ENCODE measurements at regions not wholly inside any gene's neighbourhood (a gene's known extent, or its start where the extent isn't known, plus 50 kb on each side); places are given as distances from the start of the nearest gene placed in this dataset.

- DNase-seq, result no peak
- H3K27ac Mint-ChIP-seq, result no peak overlapping the region
- H3K4me3 Mint-ChIP-seq, result no peak overlapping the region
- H3K9me3 Mint-ChIP-seq, result peaks cover 7% of the 10 kb centered on the region
- CTCF ChIA-PET, result interaction anchor here (1.2 kb wide), 1 partner anchor 594 kb away, joined by 3 read pairs; no protein-coding TSS in a partner anchor
- no peaks in the 10 kb centered on the region for H3K36me3 Mint-ChIP-seq
- H3K4me1 Mint-ChIP-seq, result no peaks in the 10 kb centered on the region
- H3K27me3 Mint-ChIP-seq, result peaks cover 8% of the 10 kb centered on the region
Measured at GRCh38 chr6:45721665-45722064, 294.0 kb downstream of the CLIC5 start.

GRCh38 chr6:45718871-45719270, 296.8 kb downstream of the CLIC5 start:
- H3K9me3 Mint-ChIP-seq, result peaks cover 7% of the 10 kb centered on the region
- peaks cover 17% of the 10 kb centered on the region for H3K27me3 Mint-ChIP-seq
- peaks cover 20% of the 10 kb centered on the region for H3K4me1 Mint-ChIP-seq
- H3K36me3 Mint-ChIP-seq, result no peaks in the 10 kb centered on the region
- no peak for DNase-seq
- no peak overlapping the region for H3K4me3 Mint-ChIP-seq
- H3K27ac Mint-ChIP-seq, result no peak overlapping the region
- CTCF ChIA-PET, result no interaction called here

GRCh38 chr6:45718131-45718530, 297.5 kb downstream of the CLIC5 start:
- Mint-ChIP-seq H3K27ac (no peak overlapping the region), H3K4me3 (no peak overlapping the region), H3K36me3 (no peaks in the 10 kb centered on the region), H3K4me1 (peaks cover 24% of the 10 kb centered on the region), H3K27me3 (peaks cover 20% of the 10 kb centered on the region), H3K9me3 (peaks cover 5% of the 10 kb centered on the region)
- CTCF ChIA-PET, result no interaction called here
- DNase-seq, result no peak

- no peak for DNase-seq
- Mint-ChIP-seq H3K27me3 (peaks cover 20% of the 10 kb centered on the region), H3K4me1 (peaks cover 24% of the 10 kb centered on the region), H3K27ac (no peak overlapping the region), H3K9me3 (peaks cover under 1% of the 10 kb centered on the region), H3K36me3 (no peaks in the 10 kb centered on the region), H3K4me3 (no peak overlapping the region)
- CTCF ChIA-PET, result no interaction called here
Measured at GRCh38 chr6:45717715-45718114, 297.9 kb downstream of the CLIC5 start.

DNA sequence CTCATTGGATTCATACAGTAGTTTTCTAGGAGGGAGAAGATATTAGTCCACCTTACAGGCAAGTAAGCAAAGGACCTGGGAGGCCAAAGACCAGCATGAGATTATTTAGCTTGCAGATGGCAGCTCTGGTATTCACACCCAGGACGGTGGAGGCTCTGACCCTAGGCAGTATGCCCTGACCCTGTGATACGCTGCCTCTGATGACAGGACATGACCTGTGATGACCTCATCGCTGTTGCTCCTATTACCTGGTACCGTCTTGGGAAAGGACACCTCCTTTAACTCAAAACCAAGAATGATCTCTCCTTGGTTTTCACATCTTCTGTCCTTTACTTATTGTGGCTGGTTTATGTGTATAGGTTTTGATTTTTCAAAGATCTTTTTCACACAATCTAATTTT, 298.6 kb downstream of the CLIC5 start:
- Mint-ChIP-seq H3K4me3 (no peak overlapping the region), H3K27ac (no peak overlapping the region), H3K4me1 (peaks cover 24% of the 10 kb centered on the region), H3K36me3 (no peaks in the 10 kb centered on the region), H3K27me3 (peaks cover 20% of the 10 kb centered on the region), H3K9me3 (no peaks in the 10 kb centered on the region)
- no peak for DNase-seq
- CTCF ChIA-PET, result interaction anchor here (1.2 to 1.3 kb wide), 2 partner anchors 206 to 297 kb away, joined by 3 to 4 read pairs; no protein-coding TSS in a partner anchor

DNA sequence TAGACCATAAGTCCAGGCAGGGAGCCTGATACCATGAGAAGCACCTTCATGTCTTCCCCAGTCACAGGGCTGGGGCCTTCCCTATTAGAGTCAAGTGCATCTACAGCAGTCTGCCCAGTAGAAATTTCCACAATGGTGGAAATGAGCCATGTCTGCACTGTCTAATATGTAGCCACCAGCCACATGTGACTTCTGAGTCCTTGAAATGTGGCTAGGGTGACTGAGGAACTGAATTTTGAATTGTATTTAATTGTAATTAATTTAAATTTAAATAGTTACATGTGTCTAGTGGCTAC, 300.2 kb downstream of the CLIC5 start:
- peaks cover 32% of the 10 kb centered on the region for H3K4me1 Mint-ChIP-seq
- no peak overlapping the region for H3K4me3 Mint-ChIP-seq
- H3K27me3 Mint-ChIP-seq, result peaks cover 16% of the 10 kb centered on the region
- H3K9me3 Mint-ChIP-seq, result no peaks in the 10 kb centered on the region
- no peak overlapping the region for H3K27ac Mint-ChIP-seq
- CTCF ChIA-PET, result interaction anchor here (0.9 to 1.7 kb wide), 9 partner anchors 15 to 1123 kb away, joined by 3 to 20 read pairs (median 5); no protein-coding TSS in a partner anchor
- no peak for DNase-seq
- H3K36me3 Mint-ChIP-seq, result no peaks in the 10 kb centered on the region

- CTCF ChIA-PET, result interaction anchor here (0.6 to 2.3 kb wide), 35 partner anchors 10 to 1237 kb away, joined by 3 to 33 read pairs (median 3); partner anchors contain the start of gene SUPT3H
- H3K4me3 Mint-ChIP-seq, result no peak overlapping the region
- H3K4me1 Mint-ChIP-seq, result peaks cover 37% of the 10 kb centered on the region
- peak overlapping the region; percentile 58 for H3K27ac Mint-ChIP-seq
- H3K36me3 Mint-ChIP-seq, result no peaks in the 10 kb centered on the region
- H3K27me3 Mint-ChIP-seq, result peaks cover 16% of the 10 kb centered on the region
- DNase-seq, result peak; percentile 69
- H3K9me3 Mint-ChIP-seq, result no peaks in the 10 kb centered on the region
Measured at GRCh38 chr6:45714741-45715507, 300.7 kb downstream of the CLIC5 start.

- no peak for DNase-seq
- Mint-ChIP-seq H3K4me1 (peaks cover 44% of the 10 kb centered on the region), H3K27ac (no peak overlapping the region), H3K9me3 (no peaks in the 10 kb centered on the region), H3K36me3 (no peaks in the 10 kb centered on the region), H3K27me3 (peaks cover 13% of the 10 kb centered on the region), H3K4me3 (no peak overlapping the region)
- CTCF ChIA-PET, result interaction anchor here (0.7 to 2.3 kb wide), 32 partner anchors 10 to 1237 kb away, joined by 3 to 33 read pairs (median 4); partner anchors contain the start of gene SUPT3H
Measured at GRCh38 chr6:45714006-45714730, 301.5 kb downstream of the CLIC5 start.
